ENCODE measurements at regions not wholly inside any gene's neighbourhood (a gene's known extent, or its start where the extent isn't known, plus 50 kb on each side); places are given as distances from the start of the nearest gene placed in this dataset.

GRCh38 chr6:134821928-134822864 lies 127.7 kb downstream of the ALDH8A1 start:
- peaks cover 7% of the 10 kb centered on the region for H3K4me1 ChIP-seq (ENCODE audit: control insufficient read depth, insufficient read depth, low read length, poor library complexity, severe bottlenecking)
- no peaks in the 10 kb centered on the region for H3K36me3 ChIP-seq (ENCODE audit: control insufficient read depth, insufficient read depth, low read length)
- no peak overlapping the region for H3K4me3 ChIP-seq (ENCODE audit: extremely low read depth, insufficient read depth, low read length, poor library complexity, severe bottlenecking)
- no peaks in the 10 kb centered on the region for H3K9me3 ChIP-seq (ENCODE audit: control insufficient read depth, low read length)
- no peak overlapping the region for H3K27ac ChIP-seq (ENCODE audit: low read depth, low read length, severe bottlenecking)
- WGBS, 2 experiments (ENCODE audit: insufficient coverage in 2 of 2): 86 to 100% methylated on average over 1 to 2 of the region's 10 CpGs

- peaks cover 11% of the 10 kb centered on the region for H3K4me1 ChIP-seq (ENCODE audit: control insufficient read depth, insufficient read depth, low read length, poor library complexity, severe bottlenecking)
- WGBS, 2 experiments (ENCODE audit: insufficient coverage in 2 of 2): 60 to 71% methylated on average over 1 to 2 of the region's 4 CpGs
Observed at GRCh38 chr6:134821397-134821796, 128.5 kb downstream of the ALDH8A1 start.

GRCh38 chr6:134819863-134820800 lies 129.8 kb downstream of the ALDH8A1 start:
- 94 to 95% methylated on average over 3 of the region's 3 CpGs for WGBS, 2 experiments (ENCODE audit: insufficient coverage in 2 of 2)
- Histone ChIP-seq H3K9me3 (ENCODE audit: control insufficient read depth, low read length) (no peaks in the 10 kb centered on the region), H3K4me1 (ENCODE audit: control insufficient read depth, insufficient read depth, low read length, poor library complexity, severe bottlenecking) (peaks cover 11% of the 10 kb centered on the region), H3K36me3 (ENCODE audit: control insufficient read depth, insufficient read depth, low read length) (no peaks in the 10 kb centered on the region), H3K27ac (ENCODE audit: low read depth, low read length, severe bottlenecking) (no peak overlapping the region), H3K4me3 (ENCODE audit: extremely low read depth, insufficient read depth, low read length, poor library complexity, severe bottlenecking) (no peak overlapping the region)

More at GRCh38 chr6:134821397-134821796, 128.5 kb downstream of the ALDH8A1 start:
- no peak overlapping the region for H3K4me3 ChIP-seq (ENCODE audit: extremely low read depth, insufficient read depth, low read length, poor library complexity, severe bottlenecking)
- no peaks in the 10 kb centered on the region for H3K9me3 ChIP-seq (ENCODE audit: control insufficient read depth, low read length)
- no peaks in the 10 kb centered on the region for H3K36me3 ChIP-seq (ENCODE audit: control insufficient read depth, insufficient read depth, low read length)
- no peak overlapping the region for H3K27ac ChIP-seq (ENCODE audit: low read depth, low read length, severe bottlenecking)

GRCh38 chr6:134819236-134819635 lies 130.7 kb downstream of the ALDH8A1 start:
- H3K9me3 ChIP-seq (ENCODE audit: control insufficient read depth, low read length): no peaks in the 10 kb centered on the region
- no peaks in the 10 kb centered on the region for H3K36me3 ChIP-seq (ENCODE audit: control insufficient read depth, insufficient read depth, low read length)
- H3K27ac ChIP-seq (ENCODE audit: low read depth, low read length, severe bottlenecking): no peak overlapping the region
- peaks cover 11% of the 10 kb centered on the region for H3K4me1 ChIP-seq (ENCODE audit: control insufficient read depth, insufficient read depth, low read length, poor library complexity, severe bottlenecking)
- WGBS, 2 experiments (ENCODE audit: insufficient coverage in 2 of 2): 94 to 100% methylated on average over 2 of the region's 2 CpGs
- no peak overlapping the region for H3K4me3 ChIP-seq (ENCODE audit: extremely low read depth, insufficient read depth, low read length, poor library complexity, severe bottlenecking)

GRCh38 chr6:134817448-134817847 lies 132.5 kb downstream of the ALDH8A1 start:
- no peaks in the 10 kb centered on the region for H3K9me3 ChIP-seq (ENCODE audit: control insufficient read depth, low read length)
- peaks cover 11% of the 10 kb centered on the region for H3K4me1 ChIP-seq (ENCODE audit: control insufficient read depth, insufficient read depth, low read length, poor library complexity, severe bottlenecking)
- H3K36me3 ChIP-seq (ENCODE audit: control insufficient read depth, insufficient read depth, low read length): no peaks in the 10 kb centered on the region
- H3K4me3 ChIP-seq (ENCODE audit: extremely low read depth, insufficient read depth, low read length, poor library complexity, severe bottlenecking): no peak overlapping the region
- no peak overlapping the region for H3K27ac ChIP-seq (ENCODE audit: low read depth, low read length, severe bottlenecking)
- 97 to 100% methylated on average over 5 to 6 of the region's 10 CpGs for WGBS, 2 experiments (ENCODE audit: insufficient coverage in 2 of 2)

GRCh38 chr6:134816780-134817179 lies 133.1 kb downstream of the ALDH8A1 start:
- no peaks in the 10 kb centered on the region for H3K36me3 ChIP-seq (ENCODE audit: control insufficient read depth, insufficient read depth, low read length)
- peaks cover 9% of the 10 kb centered on the region for H3K4me1 ChIP-seq (ENCODE audit: control insufficient read depth, insufficient read depth, low read length, poor library complexity, severe bottlenecking)
- H3K27ac ChIP-seq (ENCODE audit: low read depth, low read length, severe bottlenecking): no peak overlapping the region
- no peak overlapping the region for H3K4me3 ChIP-seq (ENCODE audit: extremely low read depth, insufficient read depth, low read length, poor library complexity, severe bottlenecking)
- WGBS, 2 experiments (ENCODE audit: insufficient coverage in 2 of 2): 80 to 94% methylated on average over 3 of the region's 3 CpGs
- H3K9me3 ChIP-seq (ENCODE audit: control insufficient read depth, low read length): no peaks in the 10 kb centered on the region

GRCh38 chr6:134816300-134816699 lies 133.6 kb downstream of the ALDH8A1 start:
- Histone ChIP-seq H3K36me3 (ENCODE audit: control insufficient read depth, insufficient read depth, low read length) (no peaks in the 10 kb centered on the region), H3K9me3 (ENCODE audit: control insufficient read depth, low read length) (no peaks in the 10 kb centered on the region), H3K27ac (ENCODE audit: low read depth, low read length, severe bottlenecking) (no peak overlapping the region), H3K4me3 (ENCODE audit: extremely low read depth, insufficient read depth, low read length, poor library complexity, severe bottlenecking) (no peak overlapping the region), H3K4me1 (ENCODE audit: control insufficient read depth, insufficient read depth, low read length, poor library complexity, severe bottlenecking) (peaks cover 8% of the 10 kb centered on the region)
- WGBS, 2 experiments (ENCODE audit: insufficient coverage in 2 of 2): 42 to 57% methylated on average over 1 of the region's 1 CpG

GRCh38 chr6:134814076-134814695 lies 135.7 kb downstream of the ALDH8A1 start:
- no peaks in the 10 kb centered on the region for H3K9me3 ChIP-seq (ENCODE audit: control insufficient read depth, low read length)
- WGBS, 2 experiments (ENCODE audit: insufficient coverage in 2 of 2): 93 to 94% methylated on average over 3 of the region's 4 CpGs
- H3K27ac ChIP-seq (ENCODE audit: low read depth, low read length, severe bottlenecking): no peak overlapping the region

GRCh38 chr6:134813146-134813545 lies 136.8 kb downstream of the ALDH8A1 start:
- Histone ChIP-seq H3K4me1 (ENCODE audit: control insufficient read depth, insufficient read depth, low read length, poor library complexity, severe bottlenecking) (peaks cover 8% of the 10 kb centered on the region), H3K4me3 (ENCODE audit: extremely low read depth, insufficient read depth, low read length, poor library complexity, severe bottlenecking) (no peak overlapping the region), H3K27ac (ENCODE audit: low read depth, low read length, severe bottlenecking) (no peak overlapping the region), H3K9me3 (ENCODE audit: control insufficient read depth, low read length) (no peaks in the 10 kb centered on the region), H3K36me3 (ENCODE audit: control insufficient read depth, insufficient read depth, low read length) (no peaks in the 10 kb centered on the region)
- 92 to 100% methylated on average over 2 of the region's 2 CpGs for WGBS, 2 experiments (ENCODE audit: insufficient coverage in 2 of 2)

More at GRCh38 chr6:134814076-134814695, 135.7 kb downstream of the ALDH8A1 start:
- Histone ChIP-seq H3K4me3 (ENCODE audit: extremely low read depth, insufficient read depth, low read length, poor library complexity, severe bottlenecking) (no peak overlapping the region), H3K36me3 (ENCODE audit: control insufficient read depth, insufficient read depth, low read length) (no peaks in the 10 kb centered on the region), H3K4me1 (ENCODE audit: control insufficient read depth, insufficient read depth, low read length, poor library complexity, severe bottlenecking) (peaks cover 8% of the 10 kb centered on the region)

GRCh38 chr6:134810402-134810801 lies 139.5 kb downstream of the ALDH8A1 start:
- 100% methylated on average over 2 of the region's 2 CpGs; no CpG with 5 or more reads in 1 of the 2 experiments for WGBS, 2 experiments (ENCODE audit: insufficient coverage in 2 of 2)
- Histone ChIP-seq H3K9me3 (ENCODE audit: control insufficient read depth, low read length) (no peaks in the 10 kb centered on the region), H3K4me3 (ENCODE audit: extremely low read depth, insufficient read depth, low read length, poor library complexity, severe bottlenecking) (no peak overlapping the region), H3K36me3 (ENCODE audit: control insufficient read depth, insufficient read depth, low read length) (no peaks in the 10 kb centered on the region), H3K27ac (ENCODE audit: low read depth, low read length, severe bottlenecking) (no peak overlapping the region), H3K4me1 (ENCODE audit: control insufficient read depth, insufficient read depth, low read length, poor library complexity, severe bottlenecking) (no peaks in the 10 kb centered on the region)

All from mesodermal cell (in vitro differentiated cells).